KMS-11 (cell line): ENCODE measurements at regions not wholly inside any gene's neighbourhood (a gene's known extent, or its start where the extent isn't known, plus 50 kb on each side); places are given as distances from the start of the nearest gene placed in this dataset.

Experiments
- H2AFZ ChIP-seq: fragments of 200-600 bp; sonication (generic); 2 replicates; pipeline ENCODE4 v1.6.1; 2016; ENCODE audit warnings: antibody characterized with exemption, mixed run types, low read depth
- H3K27ac ChIP-seq: fragments of 200-600 bp; sonication (generic); 2 replicates; pipeline ENCODE4 v1.6.1; 2016; ENCODE audit warnings: mild to moderate bottlenecking, mixed run types
- H3K27me3 ChIP-seq: fragments of 200-600 bp; sonication (generic); 2 replicates; pipeline ENCODE4 v1.6.1; 2017; ENCODE audit warnings: mild to moderate bottlenecking, low read depth, mixed run types, moderate library complexity; ENCODE audit not compliant: insufficient read depth
- H3K36me3 ChIP-seq: fragments of 200-600 bp; sonication (generic); 2 replicates; pipeline ENCODE4 v1.6.1; 2017; ENCODE audit warnings: mild to moderate bottlenecking, mixed run types; ENCODE audit not compliant: insufficient read depth
- H3K4me1 ChIP-seq: fragments of 200-600 bp; sonication (generic); 2 replicates; pipeline ENCODE4 v1.6.1; 2016; ENCODE audit warnings: mild to moderate bottlenecking, low read depth, mixed run types; ENCODE audit not compliant: poor library complexity, severe bottlenecking
- H3K4me2 ChIP-seq: fragments of 200-600 bp; sonication (generic); 2 replicates; pipeline ENCODE4 v1.7.0; 2016; ENCODE audit warnings: mild to moderate bottlenecking, mixed run types
- H3K4me3 ChIP-seq: fragments of 200-600 bp; sonication (generic); IDR thresholded peaks from 2 replicates; pipeline ENCODE4 v1.6.1; 2017; ENCODE audit warnings: low read depth, low read length, mixed read lengths; ENCODE audit not compliant: insufficient read depth
- H3K79me2 ChIP-seq: fragments of 200-600 bp; sonication (generic); 2 replicates; pipeline ENCODE4 v1.6.1; 2016; ENCODE audit warnings: low read depth, mixed run types; ENCODE audit not compliant: insufficient read depth
- H3K9ac ChIP-seq: fragments of 200-600 bp; sonication (generic); 2 replicates; pipeline ENCODE4 v1.6.1; 2016; ENCODE audit warnings: mild to moderate bottlenecking, mixed run types
- H4K20me1 ChIP-seq: fragments of 200-600 bp; sonication (generic); 2 replicates; pipeline ENCODE4 v1.6.1; 2016; ENCODE audit warnings: mild to moderate bottlenecking, mixed run types; ENCODE audit not compliant: insufficient read depth
- CTCF ChIP-seq: fragments of 200-600 bp; sonication (generic); conservative IDR thresholded peaks from 2 replicates; pipeline ENCODE4 v1.6.1; 2017; ENCODE audit warnings: low read depth, mild to moderate bottlenecking, antibody characterized with exemption, low read length, moderate library complexity, mixed read lengths

DNA sequence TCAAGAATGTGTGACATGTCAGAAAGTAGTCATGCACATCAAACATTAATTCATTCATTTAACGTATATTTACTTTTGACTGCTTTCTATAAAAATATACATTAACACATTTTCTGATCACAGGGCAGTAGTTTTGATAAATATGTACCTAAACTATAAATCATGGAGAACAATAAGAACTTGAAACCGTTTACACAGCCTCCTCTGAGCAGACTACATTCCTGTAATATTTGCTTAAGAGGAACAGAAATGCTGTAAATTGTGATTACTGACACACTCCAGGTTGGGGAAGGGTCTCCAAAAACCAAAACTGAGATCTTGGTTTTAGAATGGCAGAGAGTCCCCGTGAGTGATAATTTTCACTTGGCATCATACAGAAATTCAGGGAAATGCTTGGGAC is 120.7 kb upstream of the PPARGC1A start:
- Histone ChIP-seq H3K36me3 (no peaks in the 10 kb centered on the region), H3K9ac (no peak overlapping the region), H3K27ac (no peak overlapping the region), H2AFZ (no peak overlapping the region), H3K4me2 (no peak overlapping the region), H4K20me1 (no peaks in the 10 kb centered on the region), H3K27me3 (no peaks in the 10 kb centered on the region), H3K79me2 (no peaks in the 10 kb centered on the region), H3K4me3 (no peak overlapping the region), H3K4me1 (peaks cover 5% of the 10 kb centered on the region)
- no peak for TF ChIP-seq CTCF

GRCh38 chr4:24007860-24008261 is 118.0 kb upstream of the PPARGC1A start:
- no peaks in the 10 kb centered on the region for H3K27me3 ChIP-seq
- no peak overlapping the region for H3K4me2 ChIP-seq
- H3K27ac ChIP-seq, result no peak overlapping the region
- no peak overlapping the region for H3K4me3 ChIP-seq
- no peak overlapping the region for H3K9ac ChIP-seq
- no peak overlapping the region for H2AFZ ChIP-seq
- H4K20me1 ChIP-seq, result no peaks in the 10 kb centered on the region
- H3K36me3 ChIP-seq, result no peaks in the 10 kb centered on the region
- no peaks in the 10 kb centered on the region for H3K79me2 ChIP-seq
- no peaks in the 10 kb centered on the region for H3K4me1 ChIP-seq
- TF ChIP-seq CTCF, result no peak

DNA sequence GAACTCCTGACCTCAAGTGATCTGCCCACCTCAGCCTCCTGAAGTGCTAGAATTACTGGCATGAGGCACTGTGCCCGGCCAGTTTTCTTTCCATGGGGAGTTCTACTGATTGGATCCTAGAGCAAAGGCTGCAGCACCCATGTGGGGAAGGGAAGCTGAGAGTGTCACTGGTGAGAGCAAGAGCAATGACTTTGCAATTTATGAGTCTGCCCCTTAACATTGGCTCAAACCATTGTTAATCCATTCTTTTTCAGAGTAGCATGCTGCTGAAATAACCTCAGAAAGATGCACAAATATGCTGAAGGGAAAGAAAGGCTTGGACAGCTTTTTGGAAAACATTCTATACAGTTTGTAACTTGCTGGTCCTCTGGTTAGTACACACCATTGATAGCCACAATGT is 116.4 kb upstream of the PPARGC1A start:
- Histone ChIP-seq H4K20me1 (no peaks in the 10 kb centered on the region), H3K4me3 (no peak overlapping the region), H3K4me1 (no peaks in the 10 kb centered on the region), H3K9ac (no peak overlapping the region), H2AFZ (no peak overlapping the region), H3K36me3 (no peaks in the 10 kb centered on the region), H3K4me2 (no peak overlapping the region), H3K79me2 (no peaks in the 10 kb centered on the region), H3K27me3 (no peaks in the 10 kb centered on the region), H3K27ac (no peak overlapping the region)
- TF ChIP-seq CTCF, result no peak

DNA sequence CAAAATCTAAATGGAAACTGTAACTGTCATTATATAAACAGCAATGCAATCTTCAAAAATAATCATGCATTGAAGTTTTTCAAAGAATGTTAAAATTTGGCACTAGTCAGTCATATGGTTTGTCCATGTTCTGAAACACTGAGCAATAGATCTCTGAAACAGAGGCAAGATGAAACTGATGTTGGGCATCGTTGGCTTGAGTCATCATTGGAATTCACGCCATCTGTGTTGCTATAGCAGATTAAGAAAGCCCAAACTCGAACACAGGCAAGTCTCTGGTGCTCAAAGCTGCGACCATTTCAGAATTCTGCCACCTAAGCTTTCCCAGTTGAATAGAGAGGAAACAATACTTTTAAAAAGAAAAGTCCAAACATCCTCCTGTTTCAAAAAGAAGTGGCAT is 114.1 kb upstream of the PPARGC1A start:
- Histone ChIP-seq H3K4me3 (no peak overlapping the region), H3K36me3 (no peaks in the 10 kb centered on the region)

More for the DNA sequence above, 114.1 kb upstream of the PPARGC1A start:
- no peak for TF ChIP-seq CTCF
- H3K27ac ChIP-seq, result no peak overlapping the region
- no peaks in the 10 kb centered on the region for H4K20me1 ChIP-seq
- no peaks in the 10 kb centered on the region for H3K4me1 ChIP-seq
- no peak overlapping the region for H2AFZ ChIP-seq
- no peaks in the 10 kb centered on the region for H3K79me2 ChIP-seq
- H3K27me3 ChIP-seq, result no peaks in the 10 kb centered on the region
- no peak overlapping the region for H3K4me2 ChIP-seq
- H3K9ac ChIP-seq, result no peak overlapping the region
